ENCODE measurements at regions not wholly inside any gene's neighbourhood (a gene's known extent, or its start where the extent isn't known, plus 50 kb on each side); places are given as distances from the start of the nearest gene placed in this dataset.

- no peak overlapping the region for H3K4me3 ChIP-seq
- 77% methylated on average over 8 of the region's 8 CpGs for WGBS (ENCODE audit: insufficient coverage, low coverage, low lambda C conversion rate, missing lambda C conversion rate)
- no peak for TF ChIP-seq CTCF (IDR thresholded peaks at IDR 0.05)
- TF ChIP-seq POLR2A (IDR thresholded peaks at IDR 0.05): no peak
- no peak overlapping the region for H3K27ac ChIP-seq
- DNase-seq (no peak), ATAC-seq (no peak)
- no peaks in the 10 kb centered on the region for H3K9me3 ChIP-seq
- intact Hi-C loops (cut with DNase I): no loop called here
- no peaks in the 10 kb centered on the region for H3K36me3 ChIP-seq
- H3K27me3 ChIP-seq: no peaks in the 10 kb centered on the region
- no peaks in the 10 kb centered on the region for H3K4me1 ChIP-seq
Measured at GRCh38 chr2:217394510-217395351, 534.9 kb upstream of the TNP1 start.

DNA sequence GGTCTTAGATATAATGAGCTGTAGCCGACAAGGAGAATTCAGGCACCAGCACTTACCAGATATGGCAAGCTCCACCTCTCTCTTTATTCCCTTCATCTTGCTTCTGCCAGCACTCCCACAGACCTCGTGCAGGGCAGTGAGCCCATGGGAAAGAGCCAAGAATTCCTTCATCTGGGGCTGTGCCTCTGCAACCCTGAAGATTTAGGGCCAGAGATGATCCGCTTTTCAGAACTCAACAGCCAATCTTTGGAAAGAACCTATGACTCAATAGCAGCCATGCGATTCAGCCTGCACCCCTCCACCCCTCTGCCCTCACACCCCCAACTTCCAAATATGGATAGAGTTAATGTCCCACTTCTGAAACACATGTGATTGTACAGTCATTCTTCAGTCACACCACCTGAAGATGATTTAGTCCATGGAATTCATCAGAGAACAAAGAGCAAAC lies 533.7 kb upstream of the TNP1 start:
- no peaks in the 10 kb centered on the region for H3K4me1 ChIP-seq
- ATAC-seq (no peak), DNase-seq (no peak)
- no peak overlapping the region for H3K4me3 ChIP-seq
- intact Hi-C loops (cut with DNase I): no loop called here
- WGBS (ENCODE audit: insufficient coverage, low coverage, low lambda C conversion rate, missing lambda C conversion rate): 63% methylated on average over 3 of the region's 4 CpGs
- TF ChIP-seq POLR2A (IDR thresholded peaks at IDR 0.05) (no peak), CTCF (IDR thresholded peaks at IDR 0.05) (no peak)
- H3K36me3 ChIP-seq: no peaks in the 10 kb centered on the region
- no peaks in the 10 kb centered on the region for H3K27me3 ChIP-seq
- H3K9me3 ChIP-seq: no peaks in the 10 kb centered on the region
- H3K27ac ChIP-seq: no peak overlapping the region

- no peak for ATAC-seq
- TF ChIP-seq POLR2A (IDR thresholded peaks at IDR 0.05) (no peak), CTCF (IDR thresholded peaks at IDR 0.05) (no peak)
- H3K27me3 ChIP-seq: no peaks in the 10 kb centered on the region
- no peaks in the 10 kb centered on the region for H3K4me1 ChIP-seq
- H3K27ac ChIP-seq: no peak overlapping the region
- 83% methylated on average over 2 of the region's 5 CpGs for WGBS (ENCODE audit: insufficient coverage, low coverage, low lambda C conversion rate, missing lambda C conversion rate)
- intact Hi-C loops (cut with DNase I): no loop called here
- no peak overlapping the region for H3K4me3 ChIP-seq
- no peak for DNase-seq
- no peaks in the 10 kb centered on the region for H3K36me3 ChIP-seq
- no peaks in the 10 kb centered on the region for H3K9me3 ChIP-seq
Measured at GRCh38 chr2:217392930-217393584, 533.2 kb upstream of the TNP1 start.

- no peak overlapping the region for H3K4me3 ChIP-seq
Measured at GRCh38 chr2:217387776-217388387, 528.0 kb upstream of the TNP1 start.

More at GRCh38 chr2:217387776-217388387, 528.0 kb upstream of the TNP1 start:
- peaks cover 0 to 4% (median 0%) of the 10 kb centered on the region in 4 donors for H3K4me1 ChIP-seq
- no peak overlapping the region for H3K27ac ChIP-seq
- TF ChIP-seq POLR2A (IDR thresholded peaks at IDR 0.05): no peak
- no peak for TF ChIP-seq CTCF (IDR thresholded peaks at IDR 0.05)
- peaks cover 0 to 2% (median 0%) of the 10 kb centered on the region in 4 donors for H3K36me3 ChIP-seq
- ATAC-seq (peak in 3 of 4 donors; percentile 33 to 97 (median 79)), DNase-seq (peak in 1 of 3 donors; percentile 57)
- intact Hi-C loops (cut with DNase I): no loop called here
- no peaks in the 10 kb centered on the region for H3K9me3 ChIP-seq
- 20% methylated on average over 1 of the region's 4 CpGs for WGBS (ENCODE audit: insufficient coverage, low coverage, low lambda C conversion rate, missing lambda C conversion rate)
- no peaks in the 10 kb centered on the region for H3K27me3 ChIP-seq
